GM12878 (cell line): ENCODE measurements at regions not wholly inside any gene's neighbourhood (a gene's known extent, or its start where the extent isn't known, plus 50 kb on each side); places are given as distances from the start of the nearest gene placed in this dataset.

Experiments used
- BACH1 ChIP-seq: fragments of 450-650 bp; IDR thresholded peaks from 2 replicates; pipeline ENCODE4 v1.6.1; 2017; ENCODE audit warnings: mild to moderate bottlenecking, borderline replicate concordance
- USF1 ChIP-seq: IDR thresholded peaks from 2 replicates; pipeline ENCODE4 v1.6.1; 2011; ENCODE audit warnings: borderline replicate concordance, low read depth, mild to moderate bottlenecking, moderate library complexity, mixed read lengths, low read length; ENCODE audit not compliant: insufficient read depth; ENCODE audit errors: extremely low read length

GRCh38 chr12:24678436-24678835 is 270.5 kb downstream of the BCAT1 start:
- no peak for TF ChIP-seq USF1
- TF ChIP-seq BACH1, result no peak
